Umbilical cord (tissue), 1 donor: ENCODE measurements at regions not wholly inside any gene's neighbourhood (a gene's known extent, or its start where the extent isn't known, plus 50 kb on each side); places are given as distances from the start of the nearest gene placed in this dataset.
"Not testable (repeated sequence)": the region's sequence is repeated elsewhere in the genome, so short reads cannot be mapped to it uniquely, and the experiment has no call there.

Source experiments
- DNase-seq: peaks from one replicate; pipeline ENCODE4 v3.0.0-alpha.2; 2015; ENCODE audit warnings: low spot score

DNA sequence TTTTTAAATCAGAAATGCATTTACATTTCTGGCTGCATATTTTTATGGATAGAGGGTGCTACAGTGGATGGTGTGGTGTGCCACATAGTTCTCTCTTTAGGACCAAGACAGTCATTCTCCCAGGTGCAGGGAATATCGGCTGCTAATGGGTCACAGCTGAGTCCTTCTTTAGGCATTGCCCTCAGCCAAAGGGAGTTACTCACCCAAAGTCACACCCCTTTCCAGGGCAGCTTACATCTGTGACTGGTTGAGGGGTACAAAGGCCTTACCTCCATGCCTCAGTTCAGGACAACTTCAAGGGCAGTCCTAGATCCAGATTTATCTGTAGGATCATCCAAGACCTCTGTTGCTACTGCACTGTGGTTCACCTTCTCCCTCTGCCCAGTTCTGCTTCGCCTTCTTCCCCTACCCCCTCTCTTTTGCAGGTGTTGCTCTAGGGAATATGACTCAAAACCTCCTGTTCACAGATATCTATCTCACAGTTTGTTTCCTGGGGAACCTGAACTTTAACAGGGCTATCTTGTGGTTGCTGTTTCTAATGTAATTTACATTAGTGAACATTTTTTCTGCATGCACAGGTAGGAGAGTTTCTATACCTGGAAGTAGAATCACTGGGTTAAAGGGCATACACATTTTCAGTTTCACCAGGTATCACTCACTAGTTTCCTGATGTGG is 413.9 kb downstream of the RPS6KC1 start:
- DNase-seq, result no peak

DNA sequence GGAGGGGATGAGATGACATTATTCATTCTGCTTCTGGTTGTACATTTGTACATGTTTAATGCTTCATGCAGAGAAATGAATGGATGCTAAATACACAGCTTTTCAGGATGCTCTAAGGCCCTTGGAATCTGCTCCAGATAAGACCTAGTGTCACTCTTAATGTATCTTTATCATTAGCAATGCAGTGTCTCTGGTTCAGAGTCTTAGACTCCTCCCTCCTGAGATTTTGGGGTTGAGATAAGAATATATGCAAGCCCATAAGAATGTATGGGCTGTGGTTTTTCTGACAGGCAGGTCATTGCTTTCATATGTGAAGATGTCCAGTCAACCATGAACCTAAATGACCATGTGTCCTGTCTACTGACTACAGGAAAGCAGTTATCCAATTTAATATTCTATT is 415.5 kb downstream of the RPS6KC1 start:
- peak; percentile 51 for DNase-seq

GRCh38 chr1:213474054-213474453 is 423.0 kb downstream of the RPS6KC1 start:
- DNase-seq, result peak; percentile 82

DNA sequence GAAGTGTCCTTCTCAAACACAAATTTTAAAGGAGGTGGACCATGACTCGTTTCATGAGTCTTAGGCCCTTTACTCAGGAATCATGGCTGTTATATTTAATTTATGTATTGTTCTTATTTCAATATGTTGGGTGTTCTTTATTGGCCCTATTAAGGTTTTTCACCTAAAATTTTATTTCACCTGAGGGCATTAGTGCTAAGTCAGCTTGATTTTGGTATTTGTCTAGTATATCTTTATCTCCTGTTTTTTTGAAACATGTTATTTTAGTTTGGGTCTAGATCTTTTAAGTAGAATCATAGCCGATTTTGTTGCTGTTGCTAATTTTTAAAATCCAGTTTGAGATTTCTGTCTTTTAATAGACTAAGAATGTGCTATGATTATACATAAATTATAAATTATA is 430.4 kb downstream of the RPS6KC1 start:
- DNase-seq, result no peak

- DNase-seq, result no peak
Measured at GRCh38 chr1:213484333-213484732, 433.3 kb downstream of the RPS6KC1 start.

- no peak for DNase-seq
Measured at GRCh38 chr1:213484758-213485157, 433.7 kb downstream of the RPS6KC1 start.

- DNase-seq, result no peak
Measured at GRCh38 chr1:213486488-213486887, 435.4 kb downstream of the RPS6KC1 start.

DNA sequence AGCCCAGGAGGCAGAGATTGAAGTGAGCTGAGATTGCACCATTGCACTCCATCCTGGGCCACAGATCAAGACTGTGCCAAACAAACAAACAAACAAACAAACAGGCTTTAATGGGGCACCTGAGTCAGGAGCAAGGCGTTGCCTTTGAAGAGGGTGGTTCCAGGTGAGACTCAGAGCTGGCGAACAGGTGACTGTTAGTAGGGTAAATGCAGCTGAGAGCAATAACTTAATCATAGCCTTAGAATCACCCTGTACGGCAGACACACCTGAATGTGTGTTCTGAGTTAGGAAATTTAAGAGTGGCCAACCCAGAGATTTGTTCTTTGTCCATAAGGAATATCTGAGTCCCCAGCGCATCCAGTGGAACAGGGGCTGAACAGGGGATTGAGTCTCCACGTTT is 440.4 kb downstream of the RPS6KC1 start:
- DNase-seq, result no peak

GRCh38 chr1:213492161-213493041 is 441.4 kb downstream of the RPS6KC1 start:
- DNase-seq, result no peak

DNA sequence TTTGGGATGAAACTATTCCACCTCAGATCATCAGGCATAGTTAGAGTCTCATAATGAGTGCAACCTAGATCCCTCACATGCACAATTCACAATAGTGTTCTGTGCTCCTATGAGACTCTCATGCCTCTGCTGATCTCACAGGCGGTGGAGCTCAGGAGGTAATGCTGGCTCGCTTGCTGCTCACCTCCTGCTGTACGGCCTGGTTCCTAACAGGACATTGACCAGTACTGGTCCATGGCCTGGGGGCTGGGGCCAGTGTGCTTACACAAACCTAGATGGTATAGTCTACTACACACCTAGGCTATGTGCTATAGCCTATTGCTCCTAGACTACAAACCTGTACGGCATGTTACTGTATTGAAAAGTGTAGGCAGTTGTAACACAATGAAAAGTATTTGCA is 448.4 kb downstream of the RPS6KC1 start:
- no peak for DNase-seq

- DNase-seq, result no peak
Measured at GRCh38 chr1:213507472-213508223, 456.6 kb downstream of the RPS6KC1 start.

GRCh38 chr1:213511173-213511572 is 460.1 kb downstream of the RPS6KC1 start:
- no peak for DNase-seq

DNA sequence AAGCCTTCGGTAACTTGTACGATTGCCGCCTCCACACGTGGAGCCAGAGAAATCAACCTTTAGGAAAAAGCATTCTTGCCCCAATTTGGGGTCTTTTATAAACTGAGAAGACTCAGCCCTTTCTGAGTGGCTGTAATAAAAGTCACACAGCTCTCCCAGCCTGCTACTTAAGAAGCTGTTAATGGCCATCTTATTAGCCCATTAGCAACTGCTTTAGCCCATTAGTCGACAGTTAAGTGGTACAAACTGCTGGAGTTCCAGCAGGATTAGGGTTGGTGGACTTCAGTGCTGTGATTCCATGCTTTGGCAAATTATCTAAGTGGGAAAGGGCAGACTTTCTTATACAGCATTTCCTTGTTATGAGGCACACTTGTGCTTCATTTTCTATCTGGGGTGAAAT is 461.3 kb downstream of the RPS6KC1 start:
- no peak for DNase-seq

DNA sequence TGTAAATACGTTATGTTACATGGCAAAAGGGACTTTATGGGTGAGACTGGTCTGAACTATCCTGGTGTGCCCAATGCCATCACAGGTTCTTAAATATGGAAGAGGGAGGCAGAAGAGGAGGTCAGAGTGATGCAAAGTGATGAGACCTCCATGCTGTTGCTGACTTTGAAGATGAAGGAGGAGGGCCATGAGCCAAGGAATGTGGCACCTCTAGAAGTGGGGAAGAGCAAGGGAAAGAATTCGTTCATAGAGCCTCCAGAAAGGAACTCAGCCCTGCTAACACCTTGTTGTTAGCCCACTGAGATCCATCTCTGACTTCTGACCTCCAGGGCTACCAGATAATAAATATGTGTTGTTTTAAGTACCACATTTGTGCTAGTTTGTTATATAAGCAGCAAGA is 462.0 kb downstream of the RPS6KC1 start:
- DNase-seq, result no peak

- DNase-seq, result not testable (repeated sequence)
Measured at GRCh38 chr1:213514408-213515179, 463.6 kb downstream of the RPS6KC1 start.

DNA sequence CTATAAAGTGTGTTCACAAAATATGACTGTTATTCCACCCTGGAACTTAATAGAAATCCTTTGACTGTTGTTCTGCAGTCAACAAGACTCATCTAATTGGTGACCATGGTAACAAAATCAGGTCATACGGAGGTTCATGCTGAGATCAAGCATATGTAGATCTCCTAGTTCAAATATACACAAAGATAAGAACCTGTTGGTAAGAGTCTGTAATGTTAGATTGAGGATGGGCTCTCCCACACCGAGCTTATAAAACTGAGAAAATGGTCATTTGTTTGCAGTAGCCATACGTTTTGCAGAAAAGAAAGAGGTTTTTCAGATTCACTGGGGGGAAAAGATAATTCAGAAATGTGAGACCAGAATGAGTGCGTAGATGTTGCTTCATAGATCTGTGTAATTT is 468.1 kb downstream of the RPS6KC1 start:
- DNase-seq, result no peak

GRCh38 chr1:213521206-213521605 is 466.6 kb upstream of the PROX1 start:
- DNase-seq, result no peak

DNA sequence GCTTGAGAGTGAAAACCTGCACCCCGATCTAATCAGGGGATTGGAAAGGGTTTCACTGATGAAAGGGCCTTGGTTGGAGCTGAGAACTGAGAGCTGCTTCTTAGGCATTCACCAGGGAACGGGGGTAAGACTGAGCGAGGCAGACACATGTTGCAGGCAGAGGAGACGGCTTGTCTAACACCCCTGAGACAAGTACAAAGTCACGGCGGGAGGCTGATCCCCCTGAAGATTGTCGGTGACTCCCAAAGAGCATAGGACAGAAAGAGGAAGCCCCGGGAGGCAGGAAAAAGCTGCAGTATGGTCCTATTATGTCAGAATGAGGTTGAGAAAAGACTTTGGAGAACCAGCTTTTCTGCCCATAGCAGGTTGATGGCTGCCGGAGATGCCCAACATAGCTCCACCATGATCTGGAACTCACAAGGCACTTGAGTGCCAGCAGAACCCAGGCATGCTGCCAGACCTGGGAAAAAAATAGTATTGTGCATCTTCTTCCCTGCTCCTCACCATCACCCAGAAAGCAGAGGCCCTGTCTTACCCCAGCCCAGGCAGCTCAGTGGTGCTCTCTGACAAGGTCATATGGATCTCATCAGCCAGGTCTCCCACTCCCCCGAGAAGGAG is 463.9 kb upstream of the PROX1 start:
- no peak for DNase-seq

DNA sequence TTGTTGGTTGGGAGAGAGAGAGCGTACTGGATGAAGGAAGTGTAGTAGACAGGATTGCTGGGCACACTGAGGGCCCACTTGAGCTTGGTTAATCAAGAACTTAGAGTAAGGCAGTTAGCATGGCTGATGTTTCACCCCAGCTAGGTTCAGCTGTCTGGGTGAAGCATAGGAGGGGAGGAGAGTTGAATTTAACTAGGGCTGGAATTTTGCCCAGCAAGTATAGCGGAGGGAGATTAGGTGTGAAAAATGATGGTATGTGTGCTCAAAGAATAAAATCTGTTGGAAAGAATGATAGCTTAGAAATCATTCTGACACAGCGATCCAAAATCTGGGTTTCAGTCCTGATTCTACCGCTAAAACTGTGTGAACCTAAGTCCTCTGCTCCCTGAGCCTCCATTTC is 461.5 kb upstream of the PROX1 start:
- DNase-seq, result no peak

- peak; percentile 45 for DNase-seq
Measured at GRCh38 chr1:213530611-213531320, 457.0 kb upstream of the PROX1 start.
